GM19324 (cell line): ENCODE measurements at regions not wholly inside any gene's neighbourhood (a gene's known extent, or its start where the extent isn't known, plus 50 kb on each side); places are given as distances from the start of the nearest gene placed in this dataset.
"Not testable (repeated sequence)": the region's sequence is repeated elsewhere in the genome, so short reads cannot be mapped to it uniquely, and the experiment has no call there.

ENCODE experiments used
- ATAC-seq: cut with Tn5 transposase; IDR thresholded peaks from one replicate; pipeline ENCODE4 v1.9.1; 2021; ENCODE audit warnings: mild to moderate bottlenecking, moderate library complexity; ENCODE audit not compliant: unreplicated experiment, low FRiP score

- ATAC-seq: no peak
Observed at GRCh38 chr6:155916846-155917624, 461.4 kb upstream of the NOX3 start.

- ATAC-seq: no peak
Observed at GRCh38 chr6:155915651-155916050, 460.0 kb upstream of the NOX3 start.

- no peak for ATAC-seq
Observed at GRCh38 chr6:155913816-155914215, 458.2 kb upstream of the NOX3 start.

GRCh38 chr6:155909710-155910109 is 454.1 kb upstream of the NOX3 start:
- ATAC-seq: no peak

GRCh38 chr6:155895641-155896040 is 440.0 kb upstream of the NOX3 start:
- ATAC-seq: no peak

- no peak for ATAC-seq
Observed at GRCh38 chr6:155894758-155895157, 439.1 kb upstream of the NOX3 start.

GRCh38 chr6:155894262-155894661 is 438.6 kb upstream of the NOX3 start:
- no peak for ATAC-seq

GRCh38 chr6:155890409-155890808 is 434.8 kb upstream of the NOX3 start:
- no peak for ATAC-seq

GRCh38 chr6:155889410-155889809 is 433.8 kb upstream of the NOX3 start:
- no peak for ATAC-seq

GRCh38 chr6:155887421-155887820 is 431.8 kb upstream of the NOX3 start:
- no peak for ATAC-seq

GRCh38 chr6:155883741-155884140 is 428.1 kb upstream of the NOX3 start:
- ATAC-seq: no peak

GRCh38 chr6:155883334-155883731 is 427.7 kb upstream of the NOX3 start:
- ATAC-seq: no peak

GRCh38 chr6:155882527-155883333 is 427.1 kb upstream of the NOX3 start:
- ATAC-seq: peak; percentile 83

GRCh38 chr6:155881826-155882526 is 426.3 kb upstream of the NOX3 start:
- peak; percentile 42 for ATAC-seq

GRCh38 chr6:155880900-155881299 is 425.3 kb upstream of the NOX3 start:
- no peak for ATAC-seq

GRCh38 chr6:155872961-155873360 is 417.3 kb upstream of the NOX3 start:
- no peak for ATAC-seq

- no peak for ATAC-seq
Observed at GRCh38 chr6:155867682-155868081, 412.0 kb upstream of the NOX3 start.

- not testable (repeated sequence) for ATAC-seq
Observed at GRCh38 chr6:155866676-155867390, 411.2 kb upstream of the NOX3 start.

- no peak for ATAC-seq
Observed at GRCh38 chr6:155861821-155862220, 406.2 kb upstream of the NOX3 start.

- ATAC-seq: not testable (repeated sequence)
Observed at GRCh38 chr6:155858906-155859305, 403.3 kb upstream of the NOX3 start.

- no peak for ATAC-seq
Observed at GRCh38 chr6:155854787-155855186, 399.1 kb upstream of the NOX3 start.
